ENCODE measurements at regions not wholly inside any gene's neighbourhood (a gene's known extent, or its start where the extent isn't known, plus 50 kb on each side); places are given as distances from the start of the nearest gene placed in this dataset.

GRCh38 chr7:51455948-51456347 lies 139.3 kb upstream of the COBL start:
- TF ChIP-seq ZNF384 (IDR thresholded peaks at IDR 0.05) (no peak), SUZ12 (IDR thresholded peaks at IDR 0.05) (no peak), NFRKB (IDR thresholded peaks at IDR 0.05) (no peak), CTBP1 (IDR thresholded peaks at IDR 0.05; ENCODE audit: borderline replicate concordance) (no peak), BHLHE40 (IDR thresholded peaks at IDR 0.05; ENCODE audit: borderline replicate concordance) (no peak), FOXA1 (IDR thresholded peaks at IDR 0.05) (no peak), PKNOX1 (IDR thresholded peaks at IDR 0.05) (no peak), TARDBP (IDR thresholded peaks at IDR 0.05) (no peak), LEF1 (IDR thresholded peaks at IDR 0.05; ENCODE audit: borderline replicate concordance) (no peak), FOXM1 (IDR thresholded peaks at IDR 0.05; ENCODE audit: borderline replicate concordance) (no peak), ELF4 (IDR thresholded peaks at IDR 0.05) (no peak), SP1 (IDR thresholded peaks at IDR 0.05) (no peak), FOXK2 (IDR thresholded peaks at IDR 0.05) (no peak), ARNT (IDR thresholded peaks at IDR 0.05) (no peak)

Data from HEK293T (cell line).